HG02840 (cell line): ENCODE measurements at regions not wholly inside any gene's neighbourhood (a gene's known extent, or its start where the extent isn't known, plus 50 kb on each side); places are given as distances from the start of the nearest gene placed in this dataset.

ENCODE experiments used
- ATAC-seq: cut with Tn5 transposase; IDR thresholded peaks from one replicate; pipeline ENCODE4 v1.9.1; 2021; ENCODE audit warnings: mild to moderate bottlenecking, moderate library complexity, moderate number of reproducible peaks; ENCODE audit not compliant: unreplicated experiment, low FRiP score

DNA sequence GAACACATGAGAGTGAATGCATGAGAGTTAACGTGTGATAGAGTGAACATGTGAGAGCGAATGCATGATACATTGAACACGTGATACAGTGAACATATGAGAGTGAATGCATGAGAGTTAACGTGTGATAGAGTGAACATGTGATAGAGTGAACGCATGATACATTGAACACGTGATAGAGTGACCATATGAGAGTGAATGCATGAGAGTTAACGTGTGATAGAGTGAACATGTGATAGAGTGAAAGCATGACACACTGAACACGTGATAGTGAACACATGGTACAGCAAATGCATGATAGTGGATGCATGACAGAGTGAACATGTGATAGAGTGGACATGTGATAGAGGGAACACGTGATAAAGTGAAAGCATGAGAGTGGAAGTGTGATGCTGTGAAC lies 517.9 kb downstream of the EIPR1 start:
- no peak for ATAC-seq

DNA sequence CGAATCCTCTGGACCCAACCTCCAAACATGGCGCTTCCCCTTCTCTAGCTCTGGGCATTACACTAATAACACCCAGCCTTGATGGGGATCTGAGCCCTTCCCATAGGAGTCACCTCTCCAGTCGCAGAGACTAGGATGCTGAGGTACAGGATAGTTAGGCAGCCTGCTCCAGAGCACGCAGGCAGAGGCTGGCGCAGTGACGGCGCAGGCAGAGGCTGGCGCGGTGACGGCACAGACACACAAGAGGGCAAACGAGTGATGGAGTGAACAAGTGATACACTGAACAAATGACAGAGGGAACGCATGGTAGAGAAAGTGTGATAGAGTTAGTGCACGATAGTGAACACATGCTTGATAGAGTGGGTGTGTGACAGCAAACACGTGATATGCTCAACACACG lies 518.5 kb downstream of the EIPR1 start:
- ATAC-seq = no peak

DNA sequence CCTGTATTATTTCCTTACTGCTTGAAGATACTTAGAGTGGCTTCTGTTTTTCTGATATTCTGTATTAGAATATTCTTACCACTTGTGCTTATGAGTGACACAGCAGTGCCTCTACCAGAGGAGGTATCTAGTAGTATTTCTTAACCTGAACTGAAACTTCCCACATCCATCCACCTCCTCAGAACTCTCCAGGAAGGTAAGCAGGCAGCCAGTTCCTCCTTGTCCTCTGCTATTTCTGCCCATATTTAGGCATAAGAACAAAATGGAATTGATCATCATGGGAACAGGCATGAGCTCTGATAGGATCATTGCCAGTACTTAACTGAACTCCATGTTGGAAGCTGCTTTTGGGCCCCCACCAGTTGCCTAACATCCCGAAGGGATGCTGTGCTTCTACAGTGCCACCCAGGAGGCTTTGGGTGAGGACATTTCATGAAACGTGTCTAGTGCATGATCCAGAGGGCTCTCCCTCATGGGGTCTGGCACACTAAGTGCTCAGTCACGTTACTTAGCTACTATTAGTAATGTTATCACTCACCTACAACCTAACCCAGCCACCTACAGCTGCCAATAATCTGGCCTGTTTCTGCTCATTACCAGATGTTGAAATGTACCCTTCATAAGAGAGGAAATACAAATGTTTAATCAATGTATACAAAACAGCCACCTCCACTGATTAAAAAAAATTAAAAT lies 520.7 kb downstream of the EIPR1 start:
- no peak for ATAC-seq

DNA sequence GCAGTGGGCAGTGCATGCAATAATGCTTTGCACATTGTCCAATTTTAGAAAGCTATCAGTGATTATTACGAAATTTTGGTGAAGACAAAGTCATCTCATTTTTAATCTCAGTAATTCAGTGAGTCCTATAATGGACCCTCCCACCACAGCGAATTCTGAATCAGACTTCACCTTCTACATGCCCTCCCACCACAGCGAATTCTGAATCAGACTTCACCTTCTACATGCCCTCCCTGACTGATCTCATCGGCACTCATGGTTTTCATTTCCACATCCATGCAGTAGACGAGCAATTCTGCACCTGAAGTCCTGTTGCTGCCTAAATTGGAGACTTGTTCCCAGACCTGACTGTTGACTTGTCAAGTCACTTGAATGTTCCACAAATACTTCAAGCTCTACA lies 522.3 kb downstream of the EIPR1 start:
- ATAC-seq = no peak

DNA sequence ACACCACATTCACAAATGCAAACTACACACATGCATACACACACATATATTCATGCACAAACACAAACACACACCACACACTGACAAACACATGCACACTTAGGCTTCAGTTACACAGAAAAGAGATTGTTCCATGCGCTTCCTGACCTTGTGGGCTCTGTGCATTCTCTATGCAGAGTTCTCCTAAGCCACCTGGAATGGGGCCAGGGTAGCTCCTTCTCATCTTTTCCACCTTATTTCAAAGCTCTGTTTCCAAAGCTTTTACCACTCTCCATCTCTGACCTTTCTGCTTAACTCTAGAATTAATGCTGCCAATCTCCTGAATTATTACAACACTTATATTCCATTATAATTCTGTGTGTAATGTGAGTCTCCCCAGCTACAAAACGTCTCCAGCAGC lies 522.3 kb upstream of the MYT1L start:
- ATAC-seq = no peak

DNA sequence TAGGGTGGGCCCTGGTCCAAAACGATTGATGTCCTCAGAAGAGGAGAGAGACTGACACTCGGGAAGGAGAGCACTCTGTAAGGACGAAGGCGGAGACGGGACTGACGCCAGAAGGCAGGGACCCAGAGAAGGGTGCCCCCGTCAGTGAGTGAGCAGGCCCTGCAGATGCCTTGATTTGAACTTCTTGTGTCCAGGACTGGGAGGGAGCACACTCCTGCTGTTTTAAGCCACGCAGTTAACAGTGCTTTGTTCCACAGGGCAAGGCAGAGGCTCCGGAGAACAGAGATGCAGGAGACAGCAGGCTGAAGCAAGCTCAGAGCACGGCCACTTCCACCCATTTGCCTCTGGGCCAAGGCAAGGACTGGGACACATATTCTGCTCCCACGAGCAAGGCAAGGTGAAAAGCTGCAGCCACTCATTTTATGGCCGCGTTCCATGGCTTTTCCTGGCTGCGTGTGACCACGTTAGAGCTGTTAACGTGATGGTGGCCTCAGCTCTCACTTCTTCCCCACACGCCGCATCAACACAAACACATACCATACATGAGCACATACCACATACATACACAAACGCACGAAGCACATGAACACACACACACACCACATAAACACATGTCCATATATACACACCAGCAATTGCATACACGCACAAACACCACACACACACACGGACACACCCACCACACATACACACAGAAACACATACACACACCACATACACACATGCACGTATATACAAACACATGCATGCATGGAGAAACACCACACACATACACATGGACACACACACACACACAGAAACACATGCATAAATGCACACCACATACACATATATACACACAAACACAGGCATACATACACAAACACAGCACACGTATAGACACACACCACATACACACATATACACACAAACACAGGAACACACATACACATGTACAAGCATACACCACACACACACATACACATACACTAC lies 521.0 kb upstream of the MYT1L start:
- no peak for ATAC-seq

DNA sequence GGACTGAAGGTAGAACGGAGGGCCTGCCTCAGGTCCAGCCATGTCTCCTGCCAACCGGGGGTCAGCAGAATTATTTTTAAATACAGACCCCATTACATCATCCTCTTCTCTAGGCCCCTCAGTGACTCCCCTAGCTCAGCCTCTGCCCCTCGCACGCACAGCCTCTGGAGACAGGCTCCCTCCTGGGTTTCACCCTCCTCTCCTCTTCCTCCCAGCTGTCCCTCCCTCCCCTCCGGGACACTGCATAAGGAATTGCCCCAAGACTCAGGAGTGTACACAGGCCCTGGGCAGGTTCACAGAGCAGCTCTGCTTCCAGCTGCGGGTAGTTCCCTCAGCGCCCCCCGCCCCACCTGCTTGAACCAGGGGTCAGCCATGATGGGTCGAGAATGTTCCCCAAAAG lies 520.2 kb upstream of the MYT1L start:
- ATAC-seq = no peak

DNA sequence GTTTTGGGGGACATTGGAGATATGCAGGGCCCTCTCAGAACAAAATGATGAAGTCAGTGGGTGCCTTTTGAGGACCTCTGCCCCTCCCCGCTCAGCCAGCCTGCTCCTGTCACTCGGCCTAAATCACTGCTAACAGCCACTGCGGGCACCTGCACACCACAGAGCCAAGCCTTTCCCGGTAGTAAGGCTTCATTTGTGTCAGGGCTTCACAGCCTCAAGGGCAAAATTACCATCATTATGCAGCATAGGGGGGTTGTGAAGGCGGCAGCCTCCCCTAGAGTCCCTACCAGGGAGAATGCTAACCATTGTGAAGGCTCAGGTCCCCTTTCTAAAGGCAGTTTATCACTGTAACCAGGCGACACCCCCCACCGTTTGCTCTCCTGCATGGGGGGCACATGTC lies 519.8 kb upstream of the MYT1L start:
- no peak for ATAC-seq

DNA sequence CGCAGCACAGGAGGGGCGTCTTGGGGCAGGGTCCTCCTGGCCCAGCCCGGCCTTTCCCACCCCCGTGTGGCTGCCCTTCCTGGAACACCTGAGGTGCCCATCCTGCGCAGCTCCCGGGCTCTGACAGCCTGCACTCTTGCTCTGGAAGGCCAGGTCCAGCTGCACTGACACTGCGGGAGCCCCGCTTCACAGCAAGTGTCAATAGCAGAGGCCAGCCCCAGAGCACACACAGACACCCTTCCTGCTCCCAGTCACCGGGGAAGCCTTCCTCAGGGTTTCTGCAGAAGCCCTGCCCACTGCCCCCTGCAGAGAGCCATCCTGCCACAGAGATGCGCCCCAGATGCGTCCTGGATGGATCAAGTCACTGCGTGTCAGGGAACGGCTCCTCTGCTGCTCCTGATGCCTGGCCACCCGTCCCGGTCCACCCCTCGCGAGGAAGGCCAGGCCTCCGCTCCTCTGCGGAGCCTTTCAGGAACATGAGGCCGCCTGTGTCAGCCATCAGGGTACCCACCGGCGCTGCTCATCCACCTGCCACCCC lies 519.2 kb upstream of the MYT1L start:
- no peak for ATAC-seq

DNA sequence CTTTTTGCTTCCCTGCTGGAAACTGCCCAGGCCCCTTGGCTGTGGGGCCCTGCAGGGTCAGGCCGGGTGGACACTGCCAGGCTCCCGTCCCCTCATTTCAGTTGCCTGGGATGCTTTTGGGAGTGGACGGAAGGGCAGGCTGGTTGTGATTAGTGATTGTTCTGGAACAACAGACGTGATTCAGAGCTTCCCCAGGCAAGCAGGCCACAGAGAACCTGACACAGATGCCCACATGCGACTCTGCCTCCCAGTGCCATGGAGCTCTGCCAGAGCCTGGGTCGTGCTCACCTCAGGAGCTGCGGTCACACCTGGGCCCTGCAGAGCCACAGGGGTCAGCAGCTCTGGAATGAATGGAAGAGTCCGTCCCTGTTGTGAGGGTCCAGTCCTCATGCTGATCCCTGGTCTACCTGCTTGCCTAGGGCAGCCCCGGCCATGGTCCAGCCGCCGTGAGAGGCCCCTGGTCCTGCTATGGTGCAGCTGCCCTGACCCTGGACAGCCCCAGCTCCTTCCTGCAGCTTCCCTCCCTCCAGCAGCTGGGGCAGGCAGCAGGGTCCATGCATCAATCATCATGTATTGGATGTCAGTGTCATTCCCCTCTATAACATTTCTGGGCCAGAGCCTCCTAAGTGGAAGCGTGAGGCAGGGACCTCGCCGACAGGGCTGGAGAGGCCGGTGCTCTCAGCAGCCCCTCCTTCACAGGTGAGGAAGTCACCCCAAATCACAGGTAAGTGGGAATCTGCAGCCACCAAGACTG lies 518.6 kb upstream of the MYT1L start:
- ATAC-seq = no peak

DNA sequence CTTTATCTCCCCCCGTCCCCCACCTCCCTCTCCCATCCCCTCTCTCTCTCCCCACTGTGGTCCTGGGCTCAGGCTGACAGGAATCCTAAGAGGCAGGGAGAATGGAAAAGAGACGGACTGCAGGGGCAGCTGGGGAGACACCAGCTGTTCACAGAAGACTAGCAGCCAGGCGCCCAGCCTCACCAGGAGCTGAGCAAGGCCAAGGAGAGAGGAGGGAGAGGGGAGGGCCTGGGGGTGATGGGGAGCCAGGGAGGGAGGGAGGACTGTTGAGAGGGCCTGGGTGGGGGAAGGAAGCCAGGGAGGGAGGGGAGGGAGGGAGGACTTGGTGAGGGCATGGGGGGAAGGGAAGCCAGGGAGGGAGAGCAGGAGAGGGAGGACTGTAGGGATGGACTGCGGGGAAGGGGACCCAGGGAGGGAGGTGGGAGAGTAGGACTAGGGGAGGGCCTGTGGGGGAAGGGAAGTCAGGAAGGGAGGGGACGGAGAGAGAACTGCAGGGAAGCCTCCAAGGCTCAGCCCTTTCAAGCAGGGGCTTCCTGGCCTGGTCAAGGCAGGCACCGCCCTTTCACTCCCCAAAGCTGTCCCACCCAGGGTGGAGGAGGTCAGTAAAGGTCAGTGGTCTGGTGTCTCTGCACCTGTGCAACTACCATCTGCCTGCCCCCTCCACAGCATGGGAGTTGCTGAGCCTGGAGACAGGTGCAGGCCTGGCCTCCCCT lies 517.7 kb upstream of the MYT1L start:
- no peak for ATAC-seq

DNA sequence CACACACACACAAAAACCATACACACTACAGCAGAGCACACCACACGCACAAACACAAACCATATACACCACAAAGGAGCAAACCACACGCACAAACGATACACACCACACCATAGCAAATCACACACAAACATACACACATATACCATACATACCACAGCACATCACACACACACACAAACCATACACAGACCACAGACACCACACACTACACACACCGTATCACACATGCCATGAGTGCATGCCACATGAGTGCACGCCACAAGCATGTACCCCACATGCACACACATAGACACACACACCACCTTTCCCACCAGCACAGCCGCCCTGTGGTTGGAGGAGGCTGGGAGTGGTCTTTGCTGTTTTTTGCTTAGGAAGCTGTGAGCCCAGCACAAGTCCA lies 517.1 kb upstream of the MYT1L start:
- ATAC-seq = no peak

DNA sequence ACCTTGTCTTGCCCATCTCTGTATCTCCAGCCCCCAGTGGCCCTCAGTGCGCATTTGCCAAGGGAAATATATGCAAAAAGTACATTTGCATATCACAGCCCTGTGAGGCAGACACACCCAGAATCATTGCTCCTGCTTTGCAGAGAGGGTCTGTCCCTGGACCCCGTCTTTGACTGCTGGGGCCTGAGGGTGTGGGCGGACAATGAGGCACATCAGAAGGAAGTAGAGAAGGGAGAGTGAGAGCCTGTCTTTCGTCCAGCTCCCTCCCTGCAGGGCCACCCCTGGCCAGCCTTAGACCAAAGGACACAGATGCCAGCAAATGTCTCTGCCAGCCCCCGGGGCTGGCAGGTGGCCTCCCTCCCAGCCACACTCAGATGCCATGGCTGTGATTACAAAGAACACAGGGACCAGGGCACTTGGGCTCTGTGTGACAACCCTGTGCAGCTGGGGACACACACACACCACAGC lies 516.2 kb upstream of the MYT1L start:
- ATAC-seq = no peak

DNA sequence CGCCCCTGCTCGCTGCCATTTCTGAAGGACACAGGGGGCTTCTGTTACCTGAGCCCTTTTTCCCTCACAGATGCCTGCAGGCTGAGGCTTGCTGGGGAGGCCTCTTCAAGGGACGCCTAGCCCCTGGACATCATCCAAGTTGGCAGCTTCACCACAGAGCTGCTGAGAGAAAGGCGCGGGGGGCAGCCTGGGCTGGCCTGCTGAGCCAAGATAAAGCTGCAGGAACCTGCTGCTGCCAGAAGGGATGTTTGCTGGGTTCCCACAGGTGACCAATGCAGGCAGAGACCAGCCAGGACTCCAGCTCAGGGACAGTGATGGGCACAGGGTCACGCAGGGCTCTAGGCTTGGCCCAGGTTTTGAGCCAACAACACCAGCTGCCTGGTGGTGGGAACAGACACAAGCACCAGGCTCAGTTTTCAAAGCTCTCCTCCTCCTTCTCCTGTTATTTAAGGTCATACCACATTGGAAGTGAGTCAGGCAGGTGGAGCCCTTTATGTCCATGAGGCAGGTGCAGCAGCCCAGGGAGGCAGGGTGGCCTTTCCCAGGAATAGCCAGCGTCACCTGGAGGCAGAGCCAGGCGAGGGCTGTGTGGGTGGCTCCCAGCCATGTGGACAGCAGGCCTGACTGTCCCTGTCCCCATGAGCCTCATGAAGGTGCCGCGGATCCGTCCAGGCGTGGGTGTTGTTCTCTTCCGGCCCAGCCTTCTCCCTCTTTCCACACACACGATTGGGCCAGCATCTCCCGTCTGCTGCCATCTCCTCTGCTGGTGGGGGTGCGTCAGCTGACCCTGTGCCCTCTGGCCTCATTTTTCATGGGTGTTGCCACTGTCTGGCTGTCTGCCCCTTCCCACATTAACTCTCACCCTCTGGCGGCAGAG lies 515.5 kb upstream of the MYT1L start:
- no peak for ATAC-seq

DNA sequence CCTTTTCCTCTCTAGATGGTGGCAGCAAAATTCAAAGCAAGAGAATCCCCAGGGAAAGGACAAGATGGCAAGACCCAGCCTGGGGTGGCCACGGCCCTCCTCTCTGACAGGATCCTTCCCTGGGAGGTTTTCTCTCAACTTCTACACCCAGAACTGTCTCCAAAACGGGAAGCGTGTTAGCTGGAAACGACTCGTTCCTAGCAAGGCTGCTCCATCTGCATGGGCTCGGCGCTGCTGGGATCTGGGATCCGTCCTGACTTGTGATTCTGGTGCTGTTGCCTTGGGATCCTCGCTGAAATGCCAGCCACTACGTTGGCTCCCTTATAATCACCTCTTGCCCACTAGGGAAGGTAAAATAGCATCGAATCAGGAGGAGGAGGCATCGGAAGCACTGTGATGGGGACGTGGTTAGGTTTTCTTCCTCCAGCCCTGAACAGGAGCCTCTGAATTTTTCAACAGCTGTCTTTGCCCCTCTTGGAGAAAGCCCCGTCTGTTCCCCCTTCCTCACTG lies 514.8 kb upstream of the MYT1L start:
- no peak for ATAC-seq

DNA sequence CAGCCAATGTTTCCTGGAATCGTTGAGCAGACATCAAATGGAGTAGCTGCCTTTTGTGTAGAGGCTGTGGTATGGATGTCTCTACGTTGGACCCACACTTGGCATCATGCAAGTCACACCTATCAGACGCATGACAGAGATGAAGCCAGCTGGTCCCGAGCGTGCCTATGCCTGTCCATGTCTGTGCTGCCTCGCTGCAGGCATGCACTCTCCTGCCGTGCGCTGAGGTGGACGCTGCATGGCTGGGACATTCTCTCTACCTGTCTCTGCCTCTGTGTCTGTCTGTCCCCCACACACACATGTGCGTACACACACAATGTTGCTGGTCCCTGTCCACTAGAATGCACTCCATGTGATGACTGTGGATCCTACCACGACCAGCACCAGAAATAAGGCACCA lies 514.2 kb upstream of the MYT1L start:
- no peak for ATAC-seq

DNA sequence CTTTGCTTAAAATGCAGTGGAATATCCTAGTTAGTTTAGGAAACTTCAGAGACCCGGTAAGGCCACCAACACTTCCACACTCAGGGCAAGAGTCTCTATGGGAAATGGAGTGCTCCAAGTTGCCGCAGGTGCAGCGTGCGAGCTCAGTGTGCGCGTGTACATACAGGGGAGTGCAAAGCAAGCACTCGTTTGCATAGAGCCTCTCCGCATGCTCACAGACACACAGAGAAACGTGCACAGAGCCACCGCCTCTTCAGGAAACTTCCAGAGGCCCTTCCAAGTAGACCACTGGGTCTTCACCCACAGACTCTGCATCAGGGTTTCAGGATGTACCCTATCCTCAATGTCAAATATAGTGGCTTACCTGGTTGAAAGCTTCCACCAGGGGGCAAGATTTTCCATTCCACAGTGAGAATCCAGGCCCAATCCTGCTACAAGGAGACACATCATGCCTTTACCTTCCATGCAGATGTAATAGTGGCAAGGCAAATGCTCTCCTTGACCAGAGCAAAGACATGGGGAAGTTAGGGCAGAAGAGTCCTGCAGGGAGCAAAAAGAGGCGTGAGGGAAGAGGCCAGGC lies 513.0 kb upstream of the MYT1L start:
- ATAC-seq = no peak

DNA sequence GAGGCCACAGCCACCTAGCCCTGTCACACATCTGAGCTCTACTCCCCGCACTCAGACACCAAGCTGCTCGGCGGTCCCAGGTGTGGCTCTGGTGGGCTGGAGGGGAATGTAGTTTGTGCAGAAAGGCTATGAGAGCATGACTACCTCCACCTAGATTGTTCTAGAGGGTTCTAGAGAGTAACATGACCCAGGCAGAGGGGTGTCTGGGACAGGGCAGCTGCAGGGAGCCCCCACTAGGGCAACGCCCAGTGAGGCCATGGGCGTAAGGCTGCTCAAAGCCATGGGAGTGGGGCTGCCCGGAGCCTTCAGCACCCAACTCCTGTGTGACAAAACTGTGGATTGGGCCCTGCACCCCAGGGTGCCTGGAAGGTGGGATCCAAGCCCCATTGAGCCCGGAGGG lies 511.4 kb upstream of the MYT1L start:
- no peak for ATAC-seq
